Stomach (tissue), 8 donors: ENCODE measurements at regions not wholly inside any gene's neighbourhood (a gene's known extent, or its start where the extent isn't known, plus 50 kb on each side); places are given as distances from the start of the nearest gene placed in this dataset.

Experiments
- DNase-seq, 2 donors: peaks; one replicate each; pipeline versions ENCODE4 v3.0.0 to v3.0.0-alpha.2; 2013 to 2019
- H3K27ac ChIP-seq, 5 donors: fragments of 200-600 bp in 4 of 5; sonication (generic) in 4 of 5; one replicate each; pipeline ENCODE4 v1.5.1; 2013 to 2019; ENCODE audit warnings: mild to moderate bottlenecking in 1 of 5, moderate library complexity in 1 of 5
- H3K27me3 ChIP-seq, 3 donors: fragments of 200-600 bp; sonication (generic); one replicate each; pipeline ENCODE4 v1.5.1; 2017 to 2019; ENCODE audit warnings: mixed run types in 1 of 3
- H3K36me3 ChIP-seq, 4 donors: fragments of 200-600 bp; sonication (generic); 1 replicate in 3 of 4; 2 replicates in 1 of 4; pipeline ENCODE4 v1.5.1; 2016 to 2019
- H3K4me1 ChIP-seq, 4 donors: fragments of 200-600 bp; sonication (generic); one replicate each; pipeline ENCODE4 v1.5.1; 2016 to 2019
- H3K4me3 ChIP-seq, 4 donors: fragments of 200-600 bp; sonication (generic) in 3 of 4; one replicate each; pipeline ENCODE4 v1.5.1; 2016 to 2019; ENCODE audit warnings: mild to moderate bottlenecking in 1 of 4
- H3K9me3 ChIP-seq, 4 donors: fragments of 200-600 bp; sonication (generic); one replicate each; pipeline ENCODE4 v1.5.1; 2016 to 2019
- EP300 ChIP-seq: sonication (generic); formaldehyde crosslinking; IDR thresholded peaks from one replicate; pipeline ENCODE4 v1.6.1; 2017; ENCODE audit warnings: antibody characterized with exemption
- POLR2A ChIP-seq, 4 donors: fragments of 450-650 bp; IDR thresholded peaks; one replicate each; pipeline ENCODE4 v1.6.1; 2016; ENCODE audit warnings: antibody characterized with exemption in 4 of 4, control low read depth in 2 of 4, mild to moderate bottlenecking in 1 of 4, moderate library complexity in 1 of 4
- POLR2AphosphoS5 ChIP-seq, 3 donors: sonication (generic); formaldehyde crosslinking; IDR thresholded peaks; one replicate each; pipeline ENCODE4 v1.6.1; 2016; ENCODE audit warnings: antibody characterized with exemption in 3 of 3
- WGBS, 5 donors: extraction: QIAGEN DNeasy Blood & Tissue Kit in 3 of 5; methylation state at CpG; one replicate each; pipeline versions ENCODE4 v1.1.5 to v1.1.7; 2013 to 2018; 5-methylcytosine and 5-hydroxymethylcytosine counted together
- intact Hi-C: fragments of 100-400 bp; cut with DNase I; formaldehyde crosslinking; loops from one replicate; pipeline ENCODE4 v1.15.1; 2023; ENCODE audit warnings: low total_unique reads
- TF ChIP-seq, protein P1 (sequence below), 7 experiments: fragments of 450-650 bp in 4 of 7; fragments of 200-600 bp in 3 of 7; sonication (generic) in 3 of 7; IDR thresholded peaks; one replicate each; pipeline ENCODE4 v1.5.1; 2016 to 2019; ENCODE audit warnings: antibody characterized with exemption in 7 of 7, control low read depth in 2 of 7, mild to moderate bottlenecking in 1 of 7
- donor health status: healthy with polysubstance abuse.
- donor health status: Bipolar disorder and iron deficiency.
- donor health status: healthy.

DNA sequence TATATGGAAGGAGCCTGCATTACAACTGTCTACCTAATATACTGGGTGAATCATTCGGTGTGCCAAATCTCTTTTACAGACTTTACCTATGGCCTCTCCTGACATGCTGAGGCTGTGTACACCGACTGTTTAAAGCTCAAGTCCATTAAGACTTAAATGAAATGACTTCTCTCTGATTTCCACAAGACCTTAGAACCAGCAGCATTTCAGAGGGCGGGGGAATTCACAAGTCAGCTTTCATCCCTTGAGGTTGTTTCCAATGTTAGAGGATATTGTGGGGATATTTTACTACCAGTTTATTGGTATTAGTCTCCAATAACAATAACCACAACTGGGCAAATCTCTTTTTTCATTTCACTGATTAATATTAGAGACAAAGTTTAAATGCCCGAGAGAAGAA, 87.1 kb upstream of the IKZF1 start:
- Histone ChIP-seq H3K27me3 (peaks cover 0 to 7% (median 0%) of the 10 kb centered on the region in 3 donors), H3K4me1 (peaks cover 0 to 13% (median 0%) of the 10 kb centered on the region in 4 donors), H3K27ac (peak overlapping the region in 1 of 5 donors; percentile 16), H3K36me3 (no peaks in the 10 kb centered on the region), H3K9me3 (peaks cover 0 to 8% (median 4%) of the 10 kb centered on the region in 4 donors), H3K4me3 (no peak overlapping the region)
- WGBS, 5 donors = 77 to 85% (median 81%) methylated on average over 4 of the region's 4 CpGs
- TF ChIP-seq POLR2AphosphoS5 (IDR thresholded peaks at IDR 0.05) (no peak), POLR2A (IDR thresholded peaks at IDR 0.05) (no peak), EP300 (no peak)
- TF ChIP-seq, protein P1, sequence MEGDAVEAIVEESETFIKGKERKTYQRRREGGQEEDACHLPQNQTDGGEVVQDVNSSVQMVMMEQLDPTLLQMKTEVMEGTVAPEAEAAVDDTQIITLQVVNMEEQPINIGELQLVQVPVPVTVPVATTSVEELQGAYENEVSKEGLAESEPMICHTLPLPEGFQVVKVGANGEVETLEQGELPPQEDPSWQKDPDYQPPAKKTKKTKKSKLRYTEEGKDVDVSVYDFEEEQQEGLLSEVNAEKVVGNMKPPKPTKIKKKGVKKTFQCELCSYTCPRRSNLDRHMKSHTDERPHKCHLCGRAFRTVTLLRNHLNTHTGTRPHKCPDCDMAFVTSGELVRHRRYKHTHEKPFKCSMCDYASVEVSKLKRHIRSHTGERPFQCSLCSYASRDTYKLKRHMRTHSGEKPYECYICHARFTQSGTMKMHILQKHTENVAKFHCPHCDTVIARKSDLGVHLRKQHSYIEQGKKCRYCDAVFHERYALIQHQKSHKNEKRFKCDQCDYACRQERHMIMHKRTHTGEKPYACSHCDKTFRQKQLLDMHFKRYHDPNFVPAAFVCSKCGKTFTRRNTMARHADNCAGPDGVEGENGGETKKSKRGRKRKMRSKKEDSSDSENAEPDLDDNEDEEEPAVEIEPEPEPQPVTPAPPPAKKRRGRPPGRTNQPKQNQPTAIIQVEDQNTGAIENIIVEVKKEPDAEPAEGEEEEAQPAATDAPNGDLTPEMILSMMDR (IDR thresholded peaks at IDR 0.05) = no peak
- no peak for DNase-seq
- intact Hi-C loops = no loop called here

DNA sequence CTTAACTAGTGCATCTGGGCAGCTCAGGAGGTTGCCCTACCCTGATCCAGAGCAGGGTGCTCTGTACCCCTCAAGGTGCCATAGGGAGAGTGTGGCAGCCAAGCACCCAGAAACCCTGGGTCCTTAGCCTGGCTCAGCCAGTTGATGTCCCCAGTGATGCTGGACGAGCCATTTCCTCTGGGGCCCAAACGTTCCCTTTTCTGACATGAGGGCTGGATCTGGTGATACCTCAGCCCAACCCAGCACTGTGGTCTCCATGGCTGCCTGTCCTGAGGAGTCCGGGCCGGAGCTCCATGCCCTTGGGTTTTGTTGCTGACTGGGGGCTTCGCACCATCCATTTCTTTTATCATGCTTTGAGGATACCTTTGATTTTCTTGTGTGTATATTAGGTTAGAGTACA, 87.9 kb upstream of the IKZF1 start:
- H3K4me1 ChIP-seq = peaks cover 0 to 13% (median 0%) of the 10 kb centered on the region in 4 donors
- H3K36me3 ChIP-seq = no peaks in the 10 kb centered on the region
- WGBS, 5 donors = 68 to 88% (median 84%) methylated on average over 5 of the region's 5 CpGs
- intact Hi-C loops = no loop called here
- H3K27me3 ChIP-seq = peaks cover 0 to 10% (median 0%) of the 10 kb centered on the region in 3 donors
- peaks cover 0 to under 1% (median 0%) of the 10 kb centered on the region in 4 donors for H3K9me3 ChIP-seq
- H3K4me3 ChIP-seq = no peak overlapping the region
- no peak for DNase-seq
- H3K27ac ChIP-seq = no peak overlapping the region
- TF ChIP-seq, protein P1 (IDR thresholded peaks at IDR 0.05) = no peak
- no peak for TF ChIP-seq POLR2A (IDR thresholded peaks at IDR 0.05)
- no peak for TF ChIP-seq EP300
- TF ChIP-seq POLR2AphosphoS5 (IDR thresholded peaks at IDR 0.05) = no peak

DNA sequence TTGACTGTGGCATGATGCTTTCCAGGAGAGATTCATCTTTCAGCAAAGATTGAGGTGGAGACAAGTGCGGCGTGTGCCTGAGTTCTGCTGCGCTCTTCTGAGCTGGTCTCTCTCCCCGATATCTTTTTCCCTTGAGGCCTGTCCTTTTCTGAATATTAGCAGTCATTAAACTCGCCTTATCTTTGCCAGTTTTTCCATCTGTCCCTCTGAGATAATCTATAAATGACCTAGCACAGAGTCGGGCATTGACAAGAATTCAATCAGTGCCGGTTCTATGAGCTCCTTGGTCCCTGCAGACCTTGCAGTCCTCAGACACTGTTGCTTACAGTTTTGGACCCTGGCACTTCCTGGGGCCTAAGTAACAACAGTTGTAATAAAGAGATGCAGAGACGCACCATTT, 89.7 kb upstream of the IKZF1 start:
- WGBS, 5 donors = 80 to 86% (median 81%) methylated on average over 8 of the region's 8 CpGs
- no peak overlapping the region for H3K27ac ChIP-seq
- no peaks in the 10 kb centered on the region for H3K9me3 ChIP-seq
- DNase-seq = no peak
- H3K27me3 ChIP-seq = peaks cover 0 to 13% (median 0%) of the 10 kb centered on the region in 3 donors
- intact Hi-C loops = no loop called here
- H3K4me1 ChIP-seq = peaks cover 0 to 13% (median 0%) of the 10 kb centered on the region in 4 donors
- TF ChIP-seq POLR2AphosphoS5 (IDR thresholded peaks at IDR 0.05) (no peak), POLR2A (IDR thresholded peaks at IDR 0.05) (no peak), EP300 (no peak)
- TF ChIP-seq, protein P1 (IDR thresholded peaks at IDR 0.05) = no peak
- no peaks in the 10 kb centered on the region for H3K36me3 ChIP-seq
- H3K4me3 ChIP-seq = no peak overlapping the region

DNA sequence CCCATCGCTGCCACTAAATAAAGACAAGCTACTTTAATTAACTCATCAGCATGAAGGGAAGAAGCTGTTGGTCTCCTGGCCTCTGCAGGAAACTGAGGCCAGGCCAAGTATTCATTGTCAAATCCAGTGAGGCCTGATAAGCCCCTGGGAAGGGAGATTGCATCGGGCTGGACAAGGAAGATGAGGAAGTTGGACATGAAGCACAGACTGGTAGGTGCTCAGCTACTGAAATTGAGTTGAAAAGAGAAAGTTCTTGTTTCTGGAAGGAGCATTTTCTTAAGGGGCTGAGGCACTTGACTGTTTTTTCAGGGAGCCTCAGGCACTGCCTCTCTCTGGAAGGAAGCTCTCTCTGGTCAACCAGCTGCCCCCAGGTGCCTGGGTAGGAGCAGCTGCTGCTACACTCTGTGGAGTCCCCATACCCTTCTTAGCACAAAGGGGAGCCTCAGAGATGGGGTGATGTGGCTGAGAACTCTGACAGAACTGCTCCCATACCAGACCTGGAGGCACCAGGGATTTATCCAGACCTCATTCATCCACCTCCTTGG, 90.3 kb upstream of the IKZF1 start:
- intact Hi-C loops = no loop called here
- H3K9me3 ChIP-seq = no peaks in the 10 kb centered on the region
- TF ChIP-seq EP300 (no peak), POLR2AphosphoS5 (IDR thresholded peaks at IDR 0.05) (no peak), POLR2A (IDR thresholded peaks at IDR 0.05) (no peak)
- TF ChIP-seq, protein P1 (IDR thresholded peaks at IDR 0.05) = no peak
- WGBS, 5 donors = 68 to 79% (median 75%) methylated on average over 2 of the region's 2 CpGs
- no peak overlapping the region for H3K4me3 ChIP-seq
- no peaks in the 10 kb centered on the region for H3K36me3 ChIP-seq
- H3K27ac ChIP-seq = no peak overlapping the region
- H3K4me1 ChIP-seq = peaks cover 0 to 13% (median 0%) of the 10 kb centered on the region in 4 donors
- H3K27me3 ChIP-seq = peaks cover 0 to 13% (median 0%) of the 10 kb centered on the region in 3 donors
- no peak for DNase-seq
